HEK293 (cell line): ENCODE measurements at regions not wholly inside any gene's neighbourhood (a gene's known extent, or its start where the extent isn't known, plus 50 kb on each side); places are given as distances from the start of the nearest gene placed in this dataset.

Experiments used
- CTCF ChIA-PET: fragments of 350-600 bp; formaldehyde crosslinking; extraction: SDS; loops from one replicate; lab custom pipeline; 2021; ENCODE audit warnings: antibody characterized with exemption; lab: Yijun Ruan, JAX
- POLR2A ChIA-PET: fragments of 300-600 bp; formaldehyde crosslinking; extraction: SDS; loops from one replicate; lab custom pipeline; 2020; ENCODE audit warnings: antibody characterized with exemption, inconsistent platforms; lab: Yijun Ruan, JAX
- H3K27ac ChIP-seq: fragments of 200-500 bp; sonication (Bioruptor generic); 2 replicates; pipeline ENCODE4 v1.5.1; 2014; ENCODE audit warnings: low read depth, low read length, control low read depth, inconsistent platforms; ENCODE audit errors: extremely low read depth
- H3K36me3 ChIP-seq, 2 experiments: fragments of 200-500 bp in 1 of 2; sonication (Bioruptor generic) in 1 of 2; 1 replicate in 1 of 2; 2 replicates in 1 of 2; pipeline ENCODE4 v1.5.1; 2014 to 2017; ENCODE audit warnings: inconsistent platforms in 2 of 2, low read length in 2 of 2; ENCODE audit not compliant: control insufficient read depth in 2 of 2, insufficient read depth in 1 of 2
- H3K4me1 ChIP-seq: fragments of 200-500 bp; sonication (Bioruptor generic); 2 replicates; pipeline ENCODE4 v1.5.1; 2014; ENCODE audit warnings: mild to moderate bottlenecking, low read length, inconsistent platforms; ENCODE audit not compliant: control insufficient read depth, insufficient read depth
- H3K4me3 ChIP-seq: 2 replicates; pipeline ENCODE4 v1.5.1; 2011; ENCODE audit warnings: low read depth, mild to moderate bottlenecking, control low read depth, low read length, moderate library complexity
- H3K9me3 ChIP-seq: fragments of 200-500 bp; sonication (Bioruptor generic); 2 replicates; pipeline ENCODE4 v1.5.1; 2014; ENCODE audit warnings: low read depth, low read length, inconsistent platforms; ENCODE audit not compliant: control insufficient read depth, insufficient read depth
- BCL11A ChIP-seq: fragments of 450-650 bp; formaldehyde crosslinking; IDR thresholded peaks from 2 replicates; pipeline ENCODE4 v1.5.1; 2016; ENCODE audit warnings: low read depth, missing biosample characterization, missing genetic modification characterization
- KLF10 ChIP-seq: fragments of 450-650 bp; IDR thresholded peaks from 2 replicates; pipeline ENCODE4 v1.5.1; 2018; ENCODE audit warnings: missing biosample characterization, mild to moderate bottlenecking, missing genetic modification characterization
- SALL2 ChIP-seq: fragments of 450-650 bp; formaldehyde crosslinking; IDR thresholded peaks from 2 replicates; pipeline ENCODE4 v1.5.0; 2017; ENCODE audit warnings: missing biosample characterization, mild to moderate bottlenecking, missing genetic modification characterization, borderline replicate concordance
- SP7 ChIP-seq: fragments of 450-650 bp; formaldehyde crosslinking; IDR thresholded peaks from 2 replicates; pipeline ENCODE4 v1.5.1; 2016; ENCODE audit warnings: missing biosample characterization, missing genetic modification characterization
- ZIC2 ChIP-seq: fragments of 450-650 bp; formaldehyde crosslinking; IDR thresholded peaks from 2 replicates; pipeline ENCODE4 v1.5.1; 2016; ENCODE audit warnings: missing biosample characterization, missing genetic modification characterization
- ZNF121 ChIP-seq: fragments of 450-650 bp; formaldehyde crosslinking; IDR thresholded peaks from 2 replicates; pipeline ENCODE4 v1.5.1; 2016; ENCODE audit warnings: missing biosample characterization, missing genetic modification characterization
- ZNF132 ChIP-seq: fragments of 450-650 bp; formaldehyde crosslinking; IDR thresholded peaks from 2 replicates; pipeline ENCODE4 v1.5.1; 2017; ENCODE audit warnings: missing biosample characterization, missing genetic modification characterization, borderline replicate concordance
- ZNF140 ChIP-seq: fragments of 450-650 bp; formaldehyde crosslinking; IDR thresholded peaks from 2 replicates; pipeline ENCODE4 v1.5.1; 2016; ENCODE audit warnings: missing biosample characterization, missing genetic modification characterization
- ZNF146 ChIP-seq: fragments of 450-650 bp; formaldehyde crosslinking; IDR thresholded peaks from 2 replicates; pipeline ENCODE4 v1.5.1; 2016; ENCODE audit warnings: missing biosample characterization, missing genetic modification characterization
- ZNF155 ChIP-seq: fragments of 450-650 bp; formaldehyde crosslinking; IDR thresholded peaks from 2 replicates; pipeline ENCODE4 v1.5.1; 2016; ENCODE audit warnings: missing biosample characterization, missing genetic modification characterization
- ZNF19 ChIP-seq: fragments of 450-650 bp; formaldehyde crosslinking; IDR thresholded peaks from 2 replicates; pipeline ENCODE4; 2016; ENCODE audit warnings: missing biosample characterization, missing genetic modification characterization, low read depth
- ZNF214 ChIP-seq: fragments of 450-650 bp; formaldehyde crosslinking; IDR thresholded peaks from 2 replicates; pipeline ENCODE4 v1.5.1; 2017; ENCODE audit warnings: missing biosample characterization, mild to moderate bottlenecking, missing genetic modification characterization, borderline replicate concordance
- ZNF274 ChIP-seq, 2 experiments: fragments of 200-500 bp in 1 of 2; fragments of 450-650 bp in 1 of 2; sonication (Bioruptor generic) in 1 of 2; formaldehyde crosslinking in 1 of 2; IDR thresholded peaks; 2 replicates each; pipeline versions ENCODE4 v1.5.1 to v1.6.1; 2014 to 2016; ENCODE audit warnings: borderline replicate concordance in 1 of 2, inconsistent platforms in 1 of 2, low read length in 1 of 2, missing biosample characterization in 1 of 2, missing genetic modification characterization in 1 of 2
- ZNF324 ChIP-seq: fragments of 450-650 bp; formaldehyde crosslinking; IDR thresholded peaks from 2 replicates; pipeline ENCODE4 v1.5.1; 2016; ENCODE audit warnings: missing biosample characterization, missing genetic modification characterization
- ZNF37A ChIP-seq: fragments of 450-650 bp; IDR thresholded peaks from 2 replicates; pipeline ENCODE4 v1.5.1; 2018; ENCODE audit warnings: missing biosample characterization, missing genetic modification characterization
- ZNF391 ChIP-seq: fragments of 450-650 bp; formaldehyde crosslinking; IDR thresholded peaks from 2 replicates; pipeline ENCODE4 v1.5.1; 2016; ENCODE audit warnings: low read depth, missing biosample characterization, missing genetic modification characterization, borderline replicate concordance
- ZNF426 ChIP-seq: fragments of 450-650 bp; formaldehyde crosslinking; IDR thresholded peaks from 2 replicates; pipeline ENCODE4 v1.5.1; 2017; ENCODE audit warnings: missing biosample characterization, missing genetic modification characterization, mild to moderate bottlenecking, inconsistent platforms, moderate library complexity
- ZNF555 ChIP-seq: fragments of 450-650 bp; formaldehyde crosslinking; conservative IDR thresholded peaks from 2 replicates; pipeline ENCODE4 v1.5.1; 2017; ENCODE audit warnings: missing biosample characterization, mild to moderate bottlenecking, missing genetic modification characterization, inconsistent platforms
- ZNF558 ChIP-seq: fragments of 450-650 bp; formaldehyde crosslinking; IDR thresholded peaks from 2 replicates; pipeline ENCODE4 v1.5.1; 2016; ENCODE audit warnings: missing biosample characterization, missing genetic modification characterization
- ZNF585B ChIP-seq: fragments of 450-650 bp; formaldehyde crosslinking; IDR thresholded peaks from 2 replicates; pipeline ENCODE4 v1.5.1; 2016; ENCODE audit warnings: missing biosample characterization, missing genetic modification characterization
- ZNF596 ChIP-seq: fragments of 450-650 bp; IDR thresholded peaks from 2 replicates; pipeline ENCODE4 v1.5.0; 2018; ENCODE audit warnings: missing biosample characterization, mild to moderate bottlenecking, missing genetic modification characterization, moderate library complexity
- ZNF623 ChIP-seq: fragments of 450-650 bp; formaldehyde crosslinking; IDR thresholded peaks from 2 replicates; pipeline ENCODE4 v1.5.1; 2016; ENCODE audit warnings: missing biosample characterization, missing genetic modification characterization
- ZNF658 ChIP-seq: fragments of 450-650 bp; formaldehyde crosslinking; IDR thresholded peaks from 2 replicates; pipeline ENCODE4; 2016; ENCODE audit warnings: missing biosample characterization, missing genetic modification characterization
- ZNF776 ChIP-seq: fragments of 450-650 bp; formaldehyde crosslinking; IDR thresholded peaks from 2 replicates; pipeline ENCODE4 v1.5.0; 2017; ENCODE audit warnings: missing biosample characterization, missing genetic modification characterization, borderline replicate concordance
- ZNF830 ChIP-seq: fragments of 450-650 bp; IDR thresholded peaks from 2 replicates; pipeline ENCODE4 v1.5.0; 2018; ENCODE audit warnings: missing biosample characterization, missing genetic modification characterization, low read depth, mild to moderate bottlenecking, moderate library complexity
- TF ChIP-seq, protein P1 (sequence below): fragments of 450-650 bp; formaldehyde crosslinking; IDR thresholded peaks from 2 replicates; pipeline ENCODE4 v1.5.1; 2016; ENCODE audit warnings: missing biosample characterization, missing genetic modification characterization
- TF ChIP-seq, protein P2 (sequence below): sonication (generic); formaldehyde crosslinking; IDR thresholded peaks from 2 replicates; pipeline ENCODE4 v1.8.1; 2022; ENCODE audit warnings: mild to moderate bottlenecking, moderate library complexity, missing genetic modification reagents
- TF ChIP-seq, protein P3 (sequence below): fragments of 450-650 bp; formaldehyde crosslinking; IDR thresholded peaks from 2 replicates; pipeline ENCODE4 v1.5.1; 2016; ENCODE audit warnings: missing biosample characterization, missing genetic modification characterization
- TF ChIP-seq, protein P4 (sequence below): fragments of 450-650 bp; formaldehyde crosslinking; IDR thresholded peaks from 2 replicates; pipeline ENCODE4 v1.5.1; 2016; ENCODE audit warnings: missing biosample characterization, missing genetic modification characterization

GRCh38 chr5:110094548-110094947, 404.8 kb downstream of the MAN2A1 start:
- Histone ChIP-seq H3K9me3 (no peaks in the 10 kb centered on the region), H3K4me3 (no peak overlapping the region), H3K4me1 (no peaks in the 10 kb centered on the region), H3K36me3 (no peaks in the 10 kb centered on the region), H3K27ac (no peak overlapping the region)
- TF ChIP-seq ZNF324 (tag by site-specific recombination): no peak
- no peak for TF ChIP-seq ZNF155 (tag by site-specific recombination)
- TF ChIP-seq, protein P1, sequence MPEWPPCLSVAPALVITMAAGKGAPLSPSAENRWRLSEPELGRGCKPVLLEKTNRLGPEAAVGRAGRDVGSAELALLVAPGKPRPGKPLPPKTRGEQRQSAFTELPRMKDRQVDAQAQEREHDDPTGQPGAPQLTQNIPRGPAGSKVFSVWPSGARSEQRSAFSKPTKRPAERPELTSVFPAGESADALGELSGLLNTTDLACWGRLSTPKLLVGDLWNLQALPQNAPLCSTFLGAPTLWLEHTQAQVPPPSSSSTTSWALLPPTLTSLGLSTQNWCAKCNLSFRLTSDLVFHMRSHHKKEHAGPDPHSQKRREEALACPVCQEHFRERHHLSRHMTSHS: no peak
- peak; percentile 66; the same call in 1 of the 2 replicates for TF ChIP-seq ZNF140 (tag by site-specific recombination)
- no peak for TF ChIP-seq ZNF19 (tag by site-specific recombination)
- TF ChIP-seq ZNF776: no peak
- TF ChIP-seq ZNF585B (tag by site-specific recombination): no peak
- no peak for TF ChIP-seq ZNF146 (tag by site-specific recombination)
- ChIA-PET CTCF (no interaction called here), POLR2A (interaction anchor here (0.5 kb wide), 1 partner anchor 10 kb away, joined by 5 read pairs; no protein-coding TSS in a partner anchor)

DNA sequence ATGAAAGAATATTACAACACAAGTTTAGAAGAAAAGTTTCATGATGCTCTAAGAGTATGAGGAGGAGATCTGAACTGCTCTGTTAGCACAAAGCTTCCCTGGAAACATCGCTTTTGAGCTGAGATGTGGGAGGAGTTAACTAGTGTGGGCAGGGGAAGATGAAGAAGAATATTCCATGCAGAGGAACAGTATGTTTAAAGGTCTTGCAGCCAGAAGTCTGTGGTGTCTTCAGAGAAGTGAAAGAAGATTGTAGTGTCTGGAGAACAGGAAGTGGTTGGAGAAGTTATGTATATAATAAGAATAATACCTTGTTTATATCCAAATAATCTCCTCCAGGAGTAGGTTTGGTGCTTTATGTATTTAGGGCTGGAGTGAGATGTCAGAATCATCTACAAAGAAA, 406.7 kb downstream of the MAN2A1 start:
- TF ChIP-seq BCL11A (tag by site-specific recombination): no peak
- TF ChIP-seq ZNF558 (tag by site-specific recombination): no peak
- TF ChIP-seq ZNF596 (tag by site-specific recombination): no peak
- no peak for TF ChIP-seq ZNF37A
- no peak for TF ChIP-seq ZNF274 (IDR thresholded peaks at IDR 0.05; ENCODE audit: low read length)
- TF ChIP-seq ZNF274 (tag by site-specific recombination; IDR thresholded peaks at IDR 0.05; ENCODE audit: borderline replicate concordance): no peak
- TF ChIP-seq, protein P2, sequence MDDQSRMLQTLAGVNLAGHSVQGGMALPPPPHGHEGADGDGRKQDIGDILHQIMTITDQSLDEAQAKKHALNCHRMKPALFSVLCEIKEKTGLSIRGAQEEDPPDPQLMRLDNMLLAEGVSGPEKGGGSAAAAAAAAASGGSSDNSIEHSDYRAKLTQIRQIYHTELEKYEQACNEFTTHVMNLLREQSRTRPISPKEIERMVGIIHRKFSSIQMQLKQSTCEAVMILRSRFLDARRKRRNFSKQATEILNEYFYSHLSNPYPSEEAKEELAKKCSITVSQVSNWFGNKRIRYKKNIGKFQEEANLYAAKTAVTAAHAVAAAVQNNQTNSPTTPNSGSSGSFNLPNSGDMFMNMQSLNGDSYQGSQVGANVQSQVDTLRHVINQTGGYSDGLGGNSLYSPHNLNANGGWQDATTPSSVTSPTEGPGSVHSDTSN (CRISPR knock-in tag): no peak
- no peak for TF ChIP-seq ZNF623 (tag by site-specific recombination)
- no peak for TF ChIP-seq ZNF658 (tag by site-specific recombination)
- TF ChIP-seq SP7 (tag by site-specific recombination): no peak
- TF ChIP-seq ZNF776: no peak
- no peak for TF ChIP-seq KLF10 (tag by site-specific recombination)
- Histone ChIP-seq H3K4me3 (no peak overlapping the region), H3K4me1 (no peaks in the 10 kb centered on the region), H3K36me3 (no peaks in the 10 kb centered on the region), H3K27ac (no peak overlapping the region), H3K9me3 (no peaks in the 10 kb centered on the region)
- CTCF ChIA-PET: interaction anchor here (1.7 kb wide), 1 partner anchor 10 kb away, joined by 5 read pairs; no protein-coding TSS in a partner anchor
- POLR2A ChIA-PET: no interaction called here

GRCh38 chr5:110099572-110099971, 409.8 kb downstream of the MAN2A1 start:
- ChIA-PET POLR2A (no interaction called here), CTCF (no interaction called here)
- no peak overlapping the region for H3K27ac ChIP-seq
- no peaks in the 10 kb centered on the region for H3K9me3 ChIP-seq
- H3K4me3 ChIP-seq: no peak overlapping the region
- H3K36me3 ChIP-seq: no peaks in the 10 kb centered on the region
- 0 out of 2 replicates have a peak, but pooled peaks cover 2% of the 10 kb centered on the region for H3K4me1 ChIP-seq
- TF ChIP-seq ZNF555 (tag by site-specific recombination) (no peak), ZIC2 (tag by site-specific recombination) (no peak), ZNF132 (no peak), ZNF391 (no peak), ZNF830 (no peak), SALL2 (tag by site-specific recombination) (no peak), ZNF121 (tag by site-specific recombination) (no peak), ZNF214 (tag by site-specific recombination) (no peak), ZNF426 (no peak)
- TF ChIP-seq, protein P3, sequence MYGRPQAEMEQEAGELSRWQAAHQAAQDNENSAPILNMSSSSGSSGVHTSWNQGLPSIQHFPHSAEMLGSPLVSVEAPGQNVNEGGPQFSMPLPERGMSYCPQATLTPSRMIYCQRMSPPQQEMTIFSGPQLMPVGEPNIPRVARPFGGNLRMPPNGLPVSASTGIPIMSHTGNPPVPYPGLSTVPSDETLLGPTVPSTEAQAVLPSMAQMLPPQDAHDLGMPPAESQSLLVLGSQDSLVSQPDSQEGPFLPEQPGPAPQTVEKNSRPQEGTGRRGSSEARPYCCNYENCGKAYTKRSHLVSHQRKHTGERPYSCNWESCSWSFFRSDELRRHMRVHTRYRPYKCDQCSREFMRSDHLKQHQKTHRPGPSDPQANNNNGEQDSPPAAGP (tag by site-specific recombination): no peak
- TF ChIP-seq, protein P4, sequence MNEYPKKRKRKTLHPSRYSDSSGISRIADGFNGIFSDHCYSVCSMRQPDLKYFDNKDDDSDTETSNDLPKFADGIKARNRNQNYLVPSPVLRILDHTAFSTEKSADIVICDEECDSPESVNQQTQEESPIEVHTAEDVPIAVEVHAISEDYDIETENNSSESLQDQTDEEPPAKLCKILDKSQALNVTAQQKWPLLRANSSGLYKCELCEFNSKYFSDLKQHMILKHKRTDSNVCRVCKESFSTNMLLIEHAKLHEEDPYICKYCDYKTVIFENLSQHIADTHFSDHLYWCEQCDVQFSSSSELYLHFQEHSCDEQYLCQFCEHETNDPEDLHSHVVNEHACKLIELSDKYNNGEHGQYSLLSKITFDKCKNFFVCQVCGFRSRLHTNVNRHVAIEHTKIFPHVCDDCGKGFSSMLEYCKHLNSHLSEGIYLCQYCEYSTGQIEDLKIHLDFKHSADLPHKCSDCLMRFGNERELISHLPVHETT (tag by site-specific recombination): no peak
